ENCODE measurements at regions not wholly inside any gene's neighbourhood (a gene's known extent, or its start where the extent isn't known, plus 50 kb on each side); places are given as distances from the start of the nearest gene placed in this dataset.

DNA sequence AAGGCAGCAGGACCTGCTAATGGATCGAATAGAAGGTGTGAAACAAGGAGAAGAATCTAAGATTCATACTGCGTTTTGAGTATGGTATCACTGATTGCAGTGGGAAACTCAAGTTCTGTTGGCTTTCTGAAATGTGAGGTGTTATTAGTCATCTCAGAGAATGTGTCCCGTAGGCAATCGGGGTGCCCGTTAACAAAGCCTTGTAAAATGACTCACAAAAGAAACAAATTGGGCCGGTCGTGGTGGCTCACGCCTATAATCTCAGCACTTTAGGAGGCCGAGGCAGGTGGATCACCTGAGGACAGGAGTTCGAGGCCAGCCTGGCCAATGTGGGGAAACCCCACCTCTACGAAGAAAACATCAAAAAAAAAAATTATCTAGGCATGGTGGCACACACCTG, 118.2 kb upstream of the C7orf33 start:
- Histone ChIP-seq H3K9me3 (no peaks in the 10 kb centered on the region), H3K4me1 (no peaks in the 10 kb centered on the region), H3K4me3 (no peak overlapping the region), H3K36me3 (no peaks in the 10 kb centered on the region), H3K27ac (no peak overlapping the region), H3K27me3 (no peaks in the 10 kb centered on the region)
- TF ChIP-seq POLR2AphosphoS5 (IDR thresholded peaks at IDR 0.05) (no peak), POLR2A (IDR thresholded peaks at IDR 0.05) (no peak)
- TF ChIP-seq, protein P1, sequence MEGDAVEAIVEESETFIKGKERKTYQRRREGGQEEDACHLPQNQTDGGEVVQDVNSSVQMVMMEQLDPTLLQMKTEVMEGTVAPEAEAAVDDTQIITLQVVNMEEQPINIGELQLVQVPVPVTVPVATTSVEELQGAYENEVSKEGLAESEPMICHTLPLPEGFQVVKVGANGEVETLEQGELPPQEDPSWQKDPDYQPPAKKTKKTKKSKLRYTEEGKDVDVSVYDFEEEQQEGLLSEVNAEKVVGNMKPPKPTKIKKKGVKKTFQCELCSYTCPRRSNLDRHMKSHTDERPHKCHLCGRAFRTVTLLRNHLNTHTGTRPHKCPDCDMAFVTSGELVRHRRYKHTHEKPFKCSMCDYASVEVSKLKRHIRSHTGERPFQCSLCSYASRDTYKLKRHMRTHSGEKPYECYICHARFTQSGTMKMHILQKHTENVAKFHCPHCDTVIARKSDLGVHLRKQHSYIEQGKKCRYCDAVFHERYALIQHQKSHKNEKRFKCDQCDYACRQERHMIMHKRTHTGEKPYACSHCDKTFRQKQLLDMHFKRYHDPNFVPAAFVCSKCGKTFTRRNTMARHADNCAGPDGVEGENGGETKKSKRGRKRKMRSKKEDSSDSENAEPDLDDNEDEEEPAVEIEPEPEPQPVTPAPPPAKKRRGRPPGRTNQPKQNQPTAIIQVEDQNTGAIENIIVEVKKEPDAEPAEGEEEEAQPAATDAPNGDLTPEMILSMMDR (IDR thresholded peaks at IDR 0.05) = no peak
- intact Hi-C loops (cut with DNase I; ENCODE audit: low total_unique reads) = no loop called here
- DNase-seq (ENCODE audit: low spot score in 2 of 2) = no peak

DNA sequence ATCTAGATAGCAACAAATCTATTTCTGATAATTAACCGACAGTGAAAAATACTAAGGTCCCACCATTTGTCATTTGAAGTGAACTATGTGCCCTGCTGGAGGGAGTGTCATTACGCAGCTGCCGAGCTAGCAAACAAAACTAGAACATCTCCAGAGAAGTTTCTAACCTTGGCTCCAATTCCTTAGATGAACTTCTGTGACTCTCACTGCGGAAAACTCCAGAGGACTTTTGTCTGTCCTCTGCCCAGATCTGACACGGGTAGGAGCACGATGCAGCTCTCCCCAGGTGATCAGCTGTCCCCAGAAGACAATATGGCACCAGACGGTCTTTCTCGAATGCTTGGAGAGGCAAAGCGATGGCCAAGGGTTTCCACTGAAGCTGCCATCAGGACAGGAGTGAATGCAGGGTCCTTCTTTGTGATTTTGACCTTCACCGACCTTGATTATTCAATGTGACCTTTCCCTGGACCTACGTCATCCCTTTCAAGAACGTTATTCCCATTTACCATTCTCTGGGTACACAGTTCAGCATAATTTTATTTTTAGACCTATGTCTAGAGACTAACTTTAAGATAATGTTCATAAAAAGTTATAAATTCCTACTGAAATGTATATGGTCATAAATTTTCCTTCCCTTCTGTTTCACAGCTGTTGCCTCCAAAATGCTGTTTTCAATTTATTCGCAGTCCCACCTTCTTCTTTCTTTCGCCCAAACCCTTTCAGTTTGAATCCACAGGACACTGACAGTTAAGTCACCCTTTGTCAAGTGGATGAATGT, 116.7 kb upstream of the C7orf33 start:
- Histone ChIP-seq H3K4me1 (no peaks in the 10 kb centered on the region), H3K9me3 (no peaks in the 10 kb centered on the region), H3K27me3 (no peaks in the 10 kb centered on the region), H3K36me3 (no peaks in the 10 kb centered on the region), H3K4me3 (no peak overlapping the region), H3K27ac (no peak overlapping the region)
- TF ChIP-seq, protein P1 (IDR thresholded peaks at IDR 0.05) = no peak
- TF ChIP-seq POLR2AphosphoS5 (IDR thresholded peaks at IDR 0.05) (no peak), POLR2A (IDR thresholded peaks at IDR 0.05) (no peak)
- DNase-seq (ENCODE audit: low spot score in 2 of 2) = no peak
- intact Hi-C loops (cut with DNase I; ENCODE audit: low total_unique reads) = no loop called here

DNA sequence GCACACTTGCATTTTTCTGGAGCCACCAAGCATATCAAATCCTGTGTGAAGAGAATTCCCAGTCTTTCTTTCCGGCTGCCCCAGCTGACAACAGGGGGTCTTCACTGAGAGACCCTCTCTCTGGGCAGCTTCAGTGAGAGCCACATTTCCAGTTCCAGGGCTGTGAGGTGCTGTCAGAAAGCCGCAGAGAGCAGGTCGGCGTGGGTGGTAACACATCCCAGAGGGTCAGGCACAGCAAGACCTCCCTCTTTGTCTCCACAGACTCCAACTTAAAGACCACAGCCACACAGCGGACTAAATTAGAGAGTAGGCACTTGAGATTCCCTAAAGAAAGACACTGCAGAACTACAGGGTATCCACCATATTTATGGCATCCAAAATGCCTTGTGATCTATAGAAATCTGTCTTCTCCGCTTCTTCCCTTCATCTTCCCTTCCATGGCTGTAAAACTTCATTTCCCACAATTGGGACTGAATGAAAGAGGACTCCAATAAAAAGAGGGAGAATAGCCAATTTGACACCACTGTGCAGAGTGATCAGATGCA, 116.0 kb upstream of the C7orf33 start:
- H3K4me3 ChIP-seq = no peak overlapping the region
- DNase-seq (ENCODE audit: low spot score in 2 of 2) = no peak
- H3K27ac ChIP-seq = no peak overlapping the region
- no peaks in the 10 kb centered on the region for H3K36me3 ChIP-seq
- intact Hi-C loops (cut with DNase I; ENCODE audit: low total_unique reads) = no loop called here
- H3K4me1 ChIP-seq = no peaks in the 10 kb centered on the region
- TF ChIP-seq POLR2A (IDR thresholded peaks at IDR 0.05) (no peak), POLR2AphosphoS5 (IDR thresholded peaks at IDR 0.05) (no peak)
- no peaks in the 10 kb centered on the region for H3K9me3 ChIP-seq
- no peaks in the 10 kb centered on the region for H3K27me3 ChIP-seq

DNA sequence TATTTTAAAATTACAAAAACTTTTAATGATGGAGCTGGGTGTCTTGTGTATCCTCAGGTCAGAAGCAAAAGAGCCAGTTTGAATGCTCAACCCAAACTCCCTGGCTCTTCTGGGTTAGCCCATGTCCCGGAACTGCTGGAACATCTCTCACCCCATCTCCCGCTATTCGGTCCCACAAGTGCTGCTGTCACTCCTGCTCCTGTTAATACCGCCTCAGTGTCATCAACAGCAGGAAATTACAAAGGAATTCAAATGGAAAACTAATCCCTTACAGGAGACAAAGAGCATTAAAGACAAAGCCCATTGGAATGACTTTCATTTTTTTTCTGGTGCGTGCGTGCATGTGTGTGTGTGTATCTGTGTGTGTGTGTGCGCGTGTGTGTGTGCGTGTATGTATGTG, 112.0 kb upstream of the C7orf33 start:
- Histone ChIP-seq H3K27me3 (no peaks in the 10 kb centered on the region), H3K4me3 (no peak overlapping the region), H3K27ac (no peak overlapping the region), H3K4me1 (no peaks in the 10 kb centered on the region), H3K36me3 (no peaks in the 10 kb centered on the region), H3K9me3 (no peaks in the 10 kb centered on the region)
- intact Hi-C loops (cut with DNase I; ENCODE audit: low total_unique reads) = no loop called here
- no peak for DNase-seq (ENCODE audit: low spot score in 2 of 2)
- TF ChIP-seq POLR2AphosphoS5 (IDR thresholded peaks at IDR 0.05) (no peak), POLR2A (IDR thresholded peaks at IDR 0.05) (no peak)
- TF ChIP-seq, protein P1 (IDR thresholded peaks at IDR 0.05) = no peak

DNA sequence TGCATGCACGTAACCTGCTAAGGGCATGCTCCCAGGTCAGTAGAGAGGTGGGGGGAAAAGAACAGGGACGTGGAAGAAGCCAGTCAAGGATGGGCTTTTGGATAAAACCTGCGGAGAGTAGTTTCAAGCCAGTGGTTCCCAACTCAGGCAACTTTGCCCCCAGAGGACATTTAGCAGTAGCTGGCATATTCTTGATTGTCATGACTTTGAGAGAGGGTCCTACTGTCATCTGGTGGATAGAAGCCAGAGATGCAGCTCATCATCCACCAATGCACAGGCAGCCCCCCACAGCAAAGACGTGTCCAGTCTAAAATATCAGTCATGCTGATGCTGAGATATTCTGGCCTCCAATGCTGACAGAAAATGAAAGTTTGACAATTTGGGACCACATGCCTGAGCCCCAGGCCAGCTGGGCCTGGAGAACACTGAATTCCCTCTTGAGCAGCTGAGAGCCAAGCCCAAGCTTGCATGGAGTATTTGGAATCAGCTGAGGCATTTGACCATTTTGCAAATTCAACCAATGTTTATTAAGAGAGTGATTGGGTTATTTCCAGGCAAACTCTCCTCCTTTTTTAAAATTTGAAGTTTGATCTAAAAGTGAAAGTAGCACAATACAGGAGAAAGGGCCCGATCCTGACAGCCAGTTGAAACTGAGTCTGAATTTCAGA, 110.0 kb upstream of the C7orf33 start:
- Histone ChIP-seq H3K27ac (no peak overlapping the region), H3K4me3 (no peak overlapping the region), H3K4me1 (no peaks in the 10 kb centered on the region), H3K36me3 (no peaks in the 10 kb centered on the region), H3K27me3 (no peaks in the 10 kb centered on the region), H3K9me3 (no peaks in the 10 kb centered on the region)
- intact Hi-C loops (cut with DNase I; ENCODE audit: low total_unique reads) = no loop called here
- no peak for TF ChIP-seq POLR2AphosphoS5 (IDR thresholded peaks at IDR 0.05)
- TF ChIP-seq POLR2A (IDR thresholded peaks at IDR 0.05) = no peak
- TF ChIP-seq, protein P1 (IDR thresholded peaks at IDR 0.05) = no peak
- no peak for DNase-seq (ENCODE audit: low spot score in 2 of 2)
